ENCODE measurements at regions not wholly inside any gene's neighbourhood (a gene's known extent, or its start where the extent isn't known, plus 50 kb on each side); places are given as distances from the start of the nearest gene placed in this dataset.
"Not testable (repeated sequence)": the region's sequence is repeated elsewhere in the genome, so short reads cannot be mapped to it uniquely, and the experiment has no call there.

- Histone ChIP-seq H3K4me3 (no peak overlapping the region), H3K36me3 (no peaks in the 10 kb centered on the region), H3K9me3 (no peaks in the 10 kb centered on the region), H3K4me1 (peaks cover 0 to 8% of the 10 kb centered on the region in 2 donors), H3K27ac (peak overlapping the region in 1 of 2 donors; percentile 63), H3K27me3 (no peaks in the 10 kb centered on the region)
- intact Hi-C loops (cut with DNase I), result no loop called here
- DNase-seq (ENCODE audit: low spot score in 2 of 2), result no peak
- TF ChIP-seq, protein P1, sequence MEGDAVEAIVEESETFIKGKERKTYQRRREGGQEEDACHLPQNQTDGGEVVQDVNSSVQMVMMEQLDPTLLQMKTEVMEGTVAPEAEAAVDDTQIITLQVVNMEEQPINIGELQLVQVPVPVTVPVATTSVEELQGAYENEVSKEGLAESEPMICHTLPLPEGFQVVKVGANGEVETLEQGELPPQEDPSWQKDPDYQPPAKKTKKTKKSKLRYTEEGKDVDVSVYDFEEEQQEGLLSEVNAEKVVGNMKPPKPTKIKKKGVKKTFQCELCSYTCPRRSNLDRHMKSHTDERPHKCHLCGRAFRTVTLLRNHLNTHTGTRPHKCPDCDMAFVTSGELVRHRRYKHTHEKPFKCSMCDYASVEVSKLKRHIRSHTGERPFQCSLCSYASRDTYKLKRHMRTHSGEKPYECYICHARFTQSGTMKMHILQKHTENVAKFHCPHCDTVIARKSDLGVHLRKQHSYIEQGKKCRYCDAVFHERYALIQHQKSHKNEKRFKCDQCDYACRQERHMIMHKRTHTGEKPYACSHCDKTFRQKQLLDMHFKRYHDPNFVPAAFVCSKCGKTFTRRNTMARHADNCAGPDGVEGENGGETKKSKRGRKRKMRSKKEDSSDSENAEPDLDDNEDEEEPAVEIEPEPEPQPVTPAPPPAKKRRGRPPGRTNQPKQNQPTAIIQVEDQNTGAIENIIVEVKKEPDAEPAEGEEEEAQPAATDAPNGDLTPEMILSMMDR (IDR thresholded peaks at IDR 0.05), result no peak
Measured at GRCh38 chr3:177620073-177620472, 422.8 kb upstream of the TBL1XR1 start.

- H3K9me3 ChIP-seq, result no peaks in the 10 kb centered on the region
- no peaks in the 10 kb centered on the region for H3K27me3 ChIP-seq
- peaks cover 0 to 8% of the 10 kb centered on the region in 2 donors for H3K4me1 ChIP-seq
- DNase-seq (ENCODE audit: low spot score in 2 of 2), result no peak
- TF ChIP-seq, protein P1 (IDR thresholded peaks at IDR 0.05), result no peak
- no peaks in the 10 kb centered on the region for H3K36me3 ChIP-seq
- no peak overlapping the region for H3K4me3 ChIP-seq
- intact Hi-C loops (cut with DNase I), result no loop called here
- no peak overlapping the region for H3K27ac ChIP-seq
Measured at GRCh38 chr3:177622520-177622919, 425.2 kb upstream of the TBL1XR1 start.

DNA sequence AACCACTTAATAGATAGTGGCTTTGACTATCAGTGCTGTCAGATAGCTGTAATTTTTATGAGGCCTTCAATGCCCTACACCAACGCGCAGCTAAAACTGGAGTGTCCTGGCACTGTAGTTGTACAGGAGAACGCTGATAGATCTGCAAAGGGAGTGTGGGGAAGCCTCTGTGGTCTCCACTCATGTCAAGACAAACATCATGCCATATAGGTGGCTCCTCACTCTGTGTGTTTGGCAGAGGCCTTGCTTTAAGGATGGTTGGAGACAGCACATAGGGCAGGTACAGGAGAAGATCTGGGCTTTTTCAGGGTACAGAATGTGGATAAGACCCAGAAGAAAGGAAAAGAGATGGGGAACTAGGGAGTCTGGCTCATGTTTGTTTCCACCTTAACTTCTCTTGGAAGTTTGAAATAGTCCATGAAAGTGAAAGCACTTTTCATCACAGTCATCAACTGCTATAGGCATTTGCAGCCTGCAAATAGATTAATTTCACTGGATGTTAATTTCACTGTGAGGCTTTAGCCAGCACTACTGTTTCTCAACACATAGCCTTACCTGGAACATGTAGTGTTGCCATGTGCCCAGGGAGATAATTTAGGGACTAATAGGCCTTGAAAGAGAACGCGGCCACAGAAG lies 425.8 kb upstream of the TBL1XR1 start:
- Histone ChIP-seq H3K4me1 (peaks cover 0 to 8% of the 10 kb centered on the region in 2 donors), H3K27me3 (no peaks in the 10 kb centered on the region), H3K9me3 (no peaks in the 10 kb centered on the region), H3K27ac (no peak overlapping the region), H3K4me3 (no peak overlapping the region), H3K36me3 (no peaks in the 10 kb centered on the region)
- intact Hi-C loops (cut with DNase I), result no loop called here
- no peak for DNase-seq (ENCODE audit: low spot score in 2 of 2)
- TF ChIP-seq, protein P1 (IDR thresholded peaks at IDR 0.05), result no peak

GRCh38 chr3:177624528-177625495 lies 427.5 kb upstream of the TBL1XR1 start:
- intact Hi-C loops (cut with DNase I), result no loop called here
- H3K27ac ChIP-seq, result no peak overlapping the region
- TF ChIP-seq, protein P1 (IDR thresholded peaks at IDR 0.05), result no peak

GRCh38 chr3:177626045-177626444 lies 428.8 kb upstream of the TBL1XR1 start:
- Histone ChIP-seq H3K4me3 (no peak overlapping the region), H3K27ac (no peak overlapping the region), H3K4me1 (no peaks in the 10 kb centered on the region), H3K36me3 (no peaks in the 10 kb centered on the region), H3K27me3 (no peaks in the 10 kb centered on the region), H3K9me3 (no peaks in the 10 kb centered on the region)
- intact Hi-C loops (cut with DNase I), result no loop called here
- TF ChIP-seq, protein P1 (IDR thresholded peaks at IDR 0.05), result no peak
- DNase-seq (ENCODE audit: low spot score in 2 of 2), result no peak

More at GRCh38 chr3:177624528-177625495, 427.5 kb upstream of the TBL1XR1 start:
- H3K4me3 ChIP-seq, result no peak overlapping the region
- no peaks in the 10 kb centered on the region for H3K9me3 ChIP-seq
- H3K4me1 ChIP-seq, result peaks cover 0 to under 1% of the 10 kb centered on the region in 2 donors
- DNase-seq (ENCODE audit: low spot score in 2 of 2), result no peak
- H3K36me3 ChIP-seq, result no peaks in the 10 kb centered on the region
- H3K27me3 ChIP-seq, result no peaks in the 10 kb centered on the region

- H3K4me1 ChIP-seq; H3K27ac ChIP-seq; H3K9me3 ChIP-seq; intact Hi-C loops (cut with DNase I); H3K27me3 ChIP-seq; H3K4me3 ChIP-seq; H3K36me3 ChIP-seq; DNase-seq (ENCODE audit: low spot score in 2 of 2): not testable (repeated sequence)
Measured at GRCh38 chr3:177628095-177628719, 430.9 kb upstream of the TBL1XR1 start.

Data from ascending aorta (tissue), 2 donors.